Testis (tissue), 2 donors: ENCODE measurements at regions not wholly inside any gene's neighbourhood (a gene's known extent, or its start where the extent isn't known, plus 50 kb on each side); places are given as distances from the start of the nearest gene placed in this dataset.
"Not testable (repeated sequence)": the region's sequence is repeated elsewhere in the genome, so short reads cannot be mapped to it uniquely, and the experiment has no call there.

Experiments
- DNase-seq: peaks from one replicate; pipeline ENCODE4 v3.0.0-alpha.2; 2019
- H3K27ac ChIP-seq, 2 donors: fragments of 200-600 bp; sonication (generic); one replicate each; pipeline ENCODE4 v1.5.1; 2019
- H3K27me3 ChIP-seq: fragments of 200-600 bp; sonication (generic); one replicate; pipeline ENCODE4 v1.5.1; 2019
- H3K36me3 ChIP-seq: fragments of 200-600 bp; sonication (generic); one replicate; pipeline ENCODE4 v1.5.1; 2017; ENCODE audit warnings: low read depth; ENCODE audit errors: missing control alignments
- H3K4me1 ChIP-seq: fragments of 200-600 bp; sonication (generic); one replicate; pipeline ENCODE4 v1.5.1; 2019
- H3K4me3 ChIP-seq, 2 donors: fragments of 200-600 bp; sonication (generic); one replicate each; pipeline ENCODE4 v1.5.1; 2017 to 2019
- H3K9me3 ChIP-seq: fragments of 200-600 bp; sonication (generic); one replicate; pipeline ENCODE4 v1.5.1; 2017
- POLR2A ChIP-seq: fragments of 450-650 bp; IDR thresholded peaks from one replicate; pipeline ENCODE4 v1.6.1; 2017; ENCODE audit warnings: antibody characterized with exemption, mild to moderate bottlenecking, moderate library complexity
- WGBS, 2 donors: methylation state at CpG; one replicate each; pipeline ENCODE4 v1.1.5; 2018; 5-methylcytosine and 5-hydroxymethylcytosine counted together
- intact Hi-C: fragments of 100-400 bp; cut with DNase I; formaldehyde crosslinking; loops from one replicate; pipeline ENCODE4 v1.15.1; 2023; ENCODE audit warnings: low total_unique reads
- TF ChIP-seq, protein P1 (sequence below), 3 experiments: fragments of 450-650 bp in 2 of 3; fragments of 200-600 bp in 1 of 3; sonication (generic) in 1 of 3; IDR thresholded peaks; one replicate each; pipeline ENCODE4 v1.5.1; 2016 to 2019; ENCODE audit warnings: antibody characterized with exemption in 3 of 3, mild to moderate bottlenecking in 2 of 3, moderate library complexity in 1 of 3

DNA sequence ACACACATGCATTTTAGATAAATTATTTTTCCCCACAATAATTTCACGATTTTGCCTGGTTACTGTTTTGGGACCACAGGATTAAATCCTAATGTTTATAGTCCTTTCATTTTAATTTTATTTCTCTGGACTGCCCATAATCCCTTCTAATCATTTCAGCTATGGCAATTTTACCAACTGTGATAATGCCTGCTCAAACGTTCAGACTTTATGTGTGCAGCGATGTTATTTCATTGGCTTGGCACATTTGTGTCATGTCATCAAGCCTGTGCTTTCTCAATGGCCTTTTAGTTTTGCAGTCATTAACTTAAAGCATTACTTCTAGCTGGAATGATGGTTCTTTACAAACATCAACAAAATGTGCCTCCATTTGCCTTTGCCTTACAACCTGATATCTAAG, 140.6 kb upstream of the HSF2 start:
- TF ChIP-seq, protein P1, sequence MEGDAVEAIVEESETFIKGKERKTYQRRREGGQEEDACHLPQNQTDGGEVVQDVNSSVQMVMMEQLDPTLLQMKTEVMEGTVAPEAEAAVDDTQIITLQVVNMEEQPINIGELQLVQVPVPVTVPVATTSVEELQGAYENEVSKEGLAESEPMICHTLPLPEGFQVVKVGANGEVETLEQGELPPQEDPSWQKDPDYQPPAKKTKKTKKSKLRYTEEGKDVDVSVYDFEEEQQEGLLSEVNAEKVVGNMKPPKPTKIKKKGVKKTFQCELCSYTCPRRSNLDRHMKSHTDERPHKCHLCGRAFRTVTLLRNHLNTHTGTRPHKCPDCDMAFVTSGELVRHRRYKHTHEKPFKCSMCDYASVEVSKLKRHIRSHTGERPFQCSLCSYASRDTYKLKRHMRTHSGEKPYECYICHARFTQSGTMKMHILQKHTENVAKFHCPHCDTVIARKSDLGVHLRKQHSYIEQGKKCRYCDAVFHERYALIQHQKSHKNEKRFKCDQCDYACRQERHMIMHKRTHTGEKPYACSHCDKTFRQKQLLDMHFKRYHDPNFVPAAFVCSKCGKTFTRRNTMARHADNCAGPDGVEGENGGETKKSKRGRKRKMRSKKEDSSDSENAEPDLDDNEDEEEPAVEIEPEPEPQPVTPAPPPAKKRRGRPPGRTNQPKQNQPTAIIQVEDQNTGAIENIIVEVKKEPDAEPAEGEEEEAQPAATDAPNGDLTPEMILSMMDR (IDR thresholded peaks at IDR 0.05) = no peak
- TF ChIP-seq POLR2A = no peak
- H3K27ac ChIP-seq = no peak overlapping the region
- no peaks in the 10 kb centered on the region for H3K4me1 ChIP-seq
- no peak for DNase-seq
- no peaks in the 10 kb centered on the region for H3K27me3 ChIP-seq
- H3K4me3 ChIP-seq = no peak overlapping the region
- no peaks in the 10 kb centered on the region for H3K9me3 ChIP-seq
- 84 to 85% methylated on average over 3 of the region's 3 CpGs for WGBS, 2 donors
- no peaks in the 10 kb centered on the region for H3K36me3 ChIP-seq
- intact Hi-C loops = no loop called here

DNA sequence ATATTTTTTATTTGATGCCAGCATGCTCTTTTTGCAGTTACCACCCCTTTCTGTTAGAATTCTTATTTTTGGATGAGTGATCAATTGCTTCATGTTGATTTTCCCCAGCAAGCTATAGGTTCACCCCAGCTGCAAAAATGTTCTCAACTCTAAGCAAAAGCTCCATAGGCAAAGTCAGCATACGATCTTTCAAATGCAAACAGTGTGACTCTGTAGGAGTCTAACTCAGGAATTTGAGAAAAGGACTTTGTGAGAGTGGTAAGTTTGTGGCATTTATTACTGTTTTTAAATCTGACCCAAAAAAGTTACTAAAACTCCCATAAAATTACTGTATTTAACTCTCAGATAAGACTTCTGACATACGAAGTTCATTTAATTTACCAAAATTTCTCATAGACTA, 134.9 kb upstream of the HSF2 start:
- Histone ChIP-seq H3K36me3 (no peaks in the 10 kb centered on the region), H3K4me3 (no peak overlapping the region), H3K27me3 (no peaks in the 10 kb centered on the region), H3K27ac (no peak overlapping the region), H3K4me1 (no peaks in the 10 kb centered on the region), H3K9me3 (no peaks in the 10 kb centered on the region)
- WGBS, 2 donors = 40 to 44% methylated on average over 2 of the region's 2 CpGs
- TF ChIP-seq POLR2A = no peak
- TF ChIP-seq, protein P1 (IDR thresholded peaks at IDR 0.05) = no peak
- DNase-seq = no peak
- intact Hi-C loops = no loop called here

DNA sequence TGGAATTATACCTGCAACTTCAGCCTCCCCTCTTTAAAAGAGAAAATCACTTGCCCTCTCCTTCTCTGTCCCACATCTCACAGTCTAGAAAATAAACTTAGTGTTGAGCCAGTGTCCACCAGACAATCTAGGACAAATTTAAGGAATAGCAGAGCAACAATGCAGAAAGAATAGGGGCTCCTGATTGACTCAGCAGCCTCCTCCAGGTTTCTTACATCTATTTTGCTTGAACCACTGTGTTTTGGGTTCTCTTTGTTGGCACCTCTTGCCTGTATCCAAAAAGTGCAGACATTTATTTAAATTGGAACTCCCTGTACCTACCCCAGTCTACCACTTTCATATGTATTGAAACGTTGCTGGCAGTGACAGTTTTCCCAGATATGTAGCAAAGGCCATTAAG, 133.7 kb upstream of the HSF2 start:
- intact Hi-C loops = no loop called here
- no peaks in the 10 kb centered on the region for H3K27me3 ChIP-seq
- no peak overlapping the region for H3K4me3 ChIP-seq
- H3K9me3 ChIP-seq = no peaks in the 10 kb centered on the region
- DNase-seq = no peak
- no peaks in the 10 kb centered on the region for H3K4me1 ChIP-seq
- no peak overlapping the region for H3K27ac ChIP-seq
- TF ChIP-seq, protein P1 (IDR thresholded peaks at IDR 0.05) = no peak
- no peak for TF ChIP-seq POLR2A
- no peaks in the 10 kb centered on the region for H3K36me3 ChIP-seq
- 80 to 88% methylated on average over 1 of the region's 1 CpG for WGBS, 2 donors

DNA sequence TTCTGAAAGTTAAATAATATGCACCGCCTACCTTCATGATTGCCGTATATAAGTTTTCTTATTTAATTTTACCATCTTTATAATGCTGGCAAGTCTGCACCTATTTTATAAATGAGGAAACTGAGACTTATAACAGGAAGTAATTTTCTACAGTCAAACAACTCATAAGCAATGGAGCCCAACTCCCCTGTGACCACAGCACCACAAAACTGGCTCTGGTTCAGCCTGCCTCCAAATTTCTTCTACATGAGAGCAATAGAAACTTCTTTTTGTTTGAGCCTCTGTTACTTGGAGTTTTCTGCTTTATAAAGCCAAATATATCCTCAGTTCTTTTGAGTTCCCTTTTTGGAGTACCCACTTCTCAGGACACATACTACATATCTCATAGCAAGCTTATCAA, 131.1 kb upstream of the HSF2 start:
- TF ChIP-seq, protein P1 (IDR thresholded peaks at IDR 0.05) = no peak
- no peak for TF ChIP-seq POLR2A

DNA sequence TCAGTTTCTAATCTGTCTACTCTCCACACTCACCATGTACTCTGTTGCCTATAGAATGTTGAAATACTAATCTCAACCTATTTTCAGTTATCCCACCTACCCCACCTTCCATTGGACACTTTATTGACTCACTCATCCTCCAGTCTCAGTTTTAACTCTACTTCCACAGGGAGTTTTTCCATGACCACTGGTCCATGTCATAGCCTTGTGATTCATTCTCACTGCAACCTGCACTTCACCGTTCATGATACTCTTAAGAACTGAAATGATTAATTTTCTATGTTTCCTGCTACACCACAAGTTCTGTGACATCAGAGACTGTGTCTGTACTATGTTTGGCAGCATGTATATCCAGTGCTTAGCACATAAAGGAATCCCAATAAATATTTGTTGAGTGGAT, 122.8 kb upstream of the HSF2 start:
- H3K4me3 ChIP-seq = no peak overlapping the region
- no peaks in the 10 kb centered on the region for H3K27me3 ChIP-seq
- H3K9me3 ChIP-seq = no peaks in the 10 kb centered on the region
- intact Hi-C loops = no loop called here
- DNase-seq = no peak
- no peak overlapping the region for H3K27ac ChIP-seq
- TF ChIP-seq POLR2A = no peak
- TF ChIP-seq, protein P1 (IDR thresholded peaks at IDR 0.05) = no peak
- no peaks in the 10 kb centered on the region for H3K4me1 ChIP-seq
- WGBS, 2 donors = 70% methylated on average over 1 of the region's 1 CpG
- no peaks in the 10 kb centered on the region for H3K36me3 ChIP-seq

More for the DNA sequence above, 131.1 kb upstream of the HSF2 start:
- no peak overlapping the region for H3K4me3 ChIP-seq
- no peaks in the 10 kb centered on the region for H3K36me3 ChIP-seq
- DNase-seq = no peak
- intact Hi-C loops = no loop called here
- no peak overlapping the region for H3K27ac ChIP-seq
- no peaks in the 10 kb centered on the region for H3K4me1 ChIP-seq
- 96 to 98% methylated on average over 2 of the region's 2 CpGs for WGBS, 2 donors
- H3K27me3 ChIP-seq = no peaks in the 10 kb centered on the region
- no peaks in the 10 kb centered on the region for H3K9me3 ChIP-seq

DNA sequence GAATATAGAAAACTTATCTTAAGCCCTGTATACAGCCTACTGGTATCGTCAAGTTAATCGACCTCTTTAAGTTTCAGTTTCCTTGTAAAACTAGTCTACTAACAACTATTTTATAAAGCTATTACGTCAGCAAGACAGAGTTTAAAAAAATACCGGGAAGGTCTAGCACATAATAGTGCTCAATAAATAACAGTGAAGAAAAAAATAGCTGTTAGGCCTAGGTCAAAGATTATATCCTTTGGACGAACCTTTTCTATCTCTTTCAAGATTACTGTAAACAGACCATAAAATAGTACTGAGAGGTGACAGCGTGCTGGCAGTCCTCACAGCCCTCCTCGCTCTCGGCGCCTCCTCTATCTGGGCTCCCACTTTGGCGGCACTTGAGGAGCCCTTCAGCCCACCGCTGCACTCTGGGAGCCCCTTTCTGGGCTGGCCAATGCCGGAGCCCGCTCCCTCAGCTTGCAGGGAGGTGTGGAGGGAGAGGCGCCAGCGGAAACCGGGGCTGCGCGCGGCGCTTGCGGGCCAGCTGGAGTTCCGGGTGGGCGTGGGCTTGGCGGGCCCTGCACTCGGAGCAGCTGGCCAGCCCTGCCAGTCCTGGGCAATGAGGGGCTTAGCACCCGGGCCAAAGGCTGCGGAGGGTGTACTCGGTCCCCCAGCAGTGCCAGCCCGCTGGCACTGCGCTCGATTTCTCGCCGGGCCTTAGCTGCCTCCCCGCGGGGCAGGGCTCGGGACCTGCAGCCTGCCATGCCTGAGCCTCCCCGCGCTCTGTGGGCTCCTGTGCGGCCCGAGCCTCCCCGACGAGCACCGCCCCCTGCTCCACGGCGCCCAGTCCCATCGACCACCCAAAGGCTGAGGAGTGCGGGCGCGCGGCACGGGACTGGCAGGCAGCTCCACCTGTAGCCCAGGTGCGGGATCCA, 119.1 kb upstream of the HSF2 start:
- H3K4me1 ChIP-seq, H3K27me3 ChIP-seq, H3K36me3 ChIP-seq, H3K27ac ChIP-seq, H3K9me3 ChIP-seq, intact Hi-C loops: not testable (repeated sequence)
- peak; percentile 21 for DNase-seq
- WGBS, 2 donors = 65 to 82% methylated on average over 25 to 51 of the region's 52 CpGs
- H3K4me3 ChIP-seq = peak overlapping the region; percentile 34 to 57
